ENCODE measurements at regions not wholly inside any gene's neighbourhood (a gene's known extent, or its start where the extent isn't known, plus 50 kb on each side); places are given as distances from the start of the nearest gene placed in this dataset.

- in situ Hi-C loops (cut with HindIII; ENCODE audit: low pct_unique_long_range_greater_than_20kb, low sequenced_read_pairs): no loop called here
- ChIA-PET CTCF (no interaction called here), POLR2A (no interaction called here)
- Histone ChIP-seq H3K9me3 (ENCODE audit: control insufficient read depth, insufficient read depth, low read depth, low read length) (no peaks in the 10 kb centered on the region), H3K27ac (ENCODE audit: low read length) (no peak overlapping the region), H3K27me3 (ENCODE audit: control insufficient read depth, insufficient read depth, low read length) (no peaks in the 10 kb centered on the region; the same call in none of the 2 replicates), H3K4me1 (ENCODE audit: control insufficient read depth, insufficient read depth, low read length) (no peaks in the 10 kb centered on the region), H3K36me3 (ENCODE audit: control insufficient read depth, insufficient read depth, low read length) (no peaks in the 10 kb centered on the region), H3K4me3 (ENCODE audit: low read depth in 2 of 2, low read length in 2 of 2) (no peak overlapping the region)
- ATAC-seq (no peak), DNase-seq (ENCODE audit: low read depth, low spot score) (no peak)
- no TSS peak for BruUV-seq (replicated peaks)
- intact Hi-C loops (cut with micrococcal nuclease; ENCODE audit: unreplicated experiment): no loop called here
- TF ChIP-seq, protein P1, sequence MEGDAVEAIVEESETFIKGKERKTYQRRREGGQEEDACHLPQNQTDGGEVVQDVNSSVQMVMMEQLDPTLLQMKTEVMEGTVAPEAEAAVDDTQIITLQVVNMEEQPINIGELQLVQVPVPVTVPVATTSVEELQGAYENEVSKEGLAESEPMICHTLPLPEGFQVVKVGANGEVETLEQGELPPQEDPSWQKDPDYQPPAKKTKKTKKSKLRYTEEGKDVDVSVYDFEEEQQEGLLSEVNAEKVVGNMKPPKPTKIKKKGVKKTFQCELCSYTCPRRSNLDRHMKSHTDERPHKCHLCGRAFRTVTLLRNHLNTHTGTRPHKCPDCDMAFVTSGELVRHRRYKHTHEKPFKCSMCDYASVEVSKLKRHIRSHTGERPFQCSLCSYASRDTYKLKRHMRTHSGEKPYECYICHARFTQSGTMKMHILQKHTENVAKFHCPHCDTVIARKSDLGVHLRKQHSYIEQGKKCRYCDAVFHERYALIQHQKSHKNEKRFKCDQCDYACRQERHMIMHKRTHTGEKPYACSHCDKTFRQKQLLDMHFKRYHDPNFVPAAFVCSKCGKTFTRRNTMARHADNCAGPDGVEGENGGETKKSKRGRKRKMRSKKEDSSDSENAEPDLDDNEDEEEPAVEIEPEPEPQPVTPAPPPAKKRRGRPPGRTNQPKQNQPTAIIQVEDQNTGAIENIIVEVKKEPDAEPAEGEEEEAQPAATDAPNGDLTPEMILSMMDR (IDR thresholded peaks at IDR 0.05): no peak
- TF ChIP-seq TCF7L2 (IDR thresholded peaks at IDR 0.05; ENCODE audit: low read depth, low read length) (no peak), POLR2AphosphoS5 (IDR thresholded peaks at IDR 0.05; ENCODE audit: low read depth, low read length) (no peak), REST (IDR thresholded peaks at IDR 0.05; ENCODE audit: insufficient read depth in 1 of 2, low read depth in 2 of 2, low read length in 1 of 2) (no peak), SIN3A (IDR thresholded peaks at IDR 0.05; ENCODE audit: borderline replicate concordance, insufficient read depth, low read depth, low read length) (no peak)
Observed at GRCh38 chr14:21880918-21881317, 207.3 kb upstream of the OR4E1 start.

DNA sequence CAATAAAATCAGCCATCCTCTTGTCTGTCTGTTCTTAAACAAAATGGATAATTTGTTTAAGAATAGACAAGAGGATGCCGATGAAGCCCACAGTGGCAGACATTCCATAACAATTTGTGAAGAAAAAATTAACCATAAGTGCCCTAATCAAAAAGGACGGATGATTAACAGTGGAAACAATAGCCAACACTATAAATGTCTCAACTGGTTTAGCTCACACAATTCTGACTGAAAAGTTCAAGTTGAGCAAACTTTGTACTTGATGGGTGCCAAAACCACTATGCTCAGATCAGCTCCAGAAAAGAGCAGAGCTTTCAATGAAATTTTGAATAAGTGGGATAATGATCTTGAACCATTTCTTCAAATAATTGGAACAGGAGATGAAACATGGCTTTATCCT lies 202.2 kb upstream of the OR4E1 start:
- no peaks in the 10 kb centered on the region for H3K9me3 ChIP-seq (ENCODE audit: control insufficient read depth, insufficient read depth, low read depth, low read length)
- TF ChIP-seq REST (IDR thresholded peaks at IDR 0.05; ENCODE audit: insufficient read depth in 1 of 2, low read depth in 2 of 2, low read length in 1 of 2) (no peak), TCF7L2 (IDR thresholded peaks at IDR 0.05; ENCODE audit: low read depth, low read length) (no peak), SIN3A (IDR thresholded peaks at IDR 0.05; ENCODE audit: borderline replicate concordance, insufficient read depth, low read depth, low read length) (no peak), POLR2AphosphoS5 (IDR thresholded peaks at IDR 0.05; ENCODE audit: low read depth, low read length) (no peak)
- TF ChIP-seq, protein P1 (IDR thresholded peaks at IDR 0.05): no peak
- H3K27ac ChIP-seq (ENCODE audit: low read length): no peak overlapping the region
- no TSS peak for BruUV-seq (replicated peaks)
- H3K4me3 ChIP-seq (ENCODE audit: low read depth in 2 of 2, low read length in 2 of 2): no peak overlapping the region
- POLR2A ChIA-PET: no interaction called here
- no peaks in the 10 kb centered on the region for H3K4me1 ChIP-seq (ENCODE audit: control insufficient read depth, insufficient read depth, low read length)
- H3K27me3 ChIP-seq (ENCODE audit: control insufficient read depth, insufficient read depth, low read length): no peaks in the 10 kb centered on the region; the same call in 1 of the 2 replicates
- no peaks in the 10 kb centered on the region for H3K36me3 ChIP-seq (ENCODE audit: control insufficient read depth, insufficient read depth, low read length)
- CTCF ChIA-PET: no interaction called here
- in situ Hi-C loops (cut with HindIII; ENCODE audit: low pct_unique_long_range_greater_than_20kb, low sequenced_read_pairs): no loop called here
- intact Hi-C loops (cut with micrococcal nuclease; ENCODE audit: unreplicated experiment): no loop called here
- no peak for DNase-seq (ENCODE audit: low read depth, low spot score)
- no peak for ATAC-seq
